ENCODE measurements at regions not wholly inside any gene's neighbourhood (a gene's known extent, or its start where the extent isn't known, plus 50 kb on each side); places are given as distances from the start of the nearest gene placed in this dataset.

- H3K36me3 Mint-ChIP-seq (ENCODE audit: low read depth), result peaks cover 5% of the 10 kb centered on the region
Measured at GRCh38 chr3:177538750-177539730, 341.8 kb upstream of the TBL1XR1 start.

GRCh38 chr3:177541541-177541940 is 344.3 kb upstream of the TBL1XR1 start:
- ChIA-PET CTCF (no interaction called here), POLR2A (no interaction called here)
- Mint-ChIP-seq H3K27ac (no peak overlapping the region), H3K36me3 (ENCODE audit: low read depth) (peaks cover 5% of the 10 kb centered on the region), H3K4me3 (no peak overlapping the region), H3K4me1 (peaks cover 35% of the 10 kb centered on the region), H3K9me3 (no peaks in the 10 kb centered on the region), H3K27me3 (no peaks in the 10 kb centered on the region)
- no peak for DNase-seq

More at GRCh38 chr3:177538750-177539730, 341.8 kb upstream of the TBL1XR1 start:
- Mint-ChIP-seq H3K4me3 (peak overlapping the region; percentile 43), H3K27ac (peak overlapping the region; percentile 85), H3K27me3 (no peaks in the 10 kb centered on the region), H3K9me3 (no peaks in the 10 kb centered on the region), H3K4me1 (peaks cover 35% of the 10 kb centered on the region)
- CTCF ChIA-PET, result interaction anchor here (1.0 to 2.1 kb wide), 3 partner anchors 12 to 179 kb away, joined by 3 to 11 read pairs (median 8); no protein-coding TSS in a partner anchor
- POLR2A ChIA-PET, result interaction anchor here (0.9 to 2.7 kb wide), 12 partner anchors 9 to 344 kb away, joined by 3 to 12 read pairs (median 6); partner anchors contain the start of gene TBL1XR1
- DNase-seq, result peak; percentile 47

- Mint-ChIP-seq H3K36me3 (ENCODE audit: low read depth) (peaks cover 3% of the 10 kb centered on the region), H3K9me3 (peaks cover 3% of the 10 kb centered on the region), H3K4me3 (no peak overlapping the region), H3K27me3 (no peaks in the 10 kb centered on the region), H3K27ac (no peak overlapping the region), H3K4me1 (peaks cover 12% of the 10 kb centered on the region)
- POLR2A ChIA-PET, result no interaction called here
- no peak for DNase-seq
- CTCF ChIA-PET, result no interaction called here
Measured at GRCh38 chr3:177545964-177546363, 348.7 kb upstream of the TBL1XR1 start.

GRCh38 chr3:177547711-177548350 is 350.5 kb upstream of the TBL1XR1 start:
- Mint-ChIP-seq H3K4me3 (no peak overlapping the region), H3K9me3 (peaks cover 3% of the 10 kb centered on the region), H3K4me1 (peaks cover 23% of the 10 kb centered on the region), H3K27me3 (no peaks in the 10 kb centered on the region), H3K36me3 (ENCODE audit: low read depth) (peaks cover 3% of the 10 kb centered on the region), H3K27ac (no peak overlapping the region)
- CTCF ChIA-PET, result no interaction called here
- no peak for DNase-seq
- POLR2A ChIA-PET, result no interaction called here

GRCh38 chr3:177550667-177551066 is 353.4 kb upstream of the TBL1XR1 start:
- H3K36me3 Mint-ChIP-seq (ENCODE audit: low read depth), result peaks cover 3% of the 10 kb centered on the region
- H3K27ac Mint-ChIP-seq, result no peak overlapping the region
- no peak for DNase-seq
- H3K4me3 Mint-ChIP-seq, result no peak overlapping the region
- H3K27me3 Mint-ChIP-seq, result no peaks in the 10 kb centered on the region
- peaks cover 3% of the 10 kb centered on the region for H3K9me3 Mint-ChIP-seq
- ChIA-PET POLR2A (interaction anchor here (1.2 to 1.5 kb wide), 2 partner anchors 12 to 106 kb away, joined by 3 to 6 read pairs; no protein-coding TSS in a partner anchor), CTCF (interaction anchor here (0.6 to 1.7 kb wide), 2 partner anchors 12 to 62 kb away, joined by 3 to 8 read pairs; no protein-coding TSS in a partner anchor)
- peaks cover 33% of the 10 kb centered on the region for H3K4me1 Mint-ChIP-seq

GRCh38 chr3:177551431-177551836 is 354.2 kb upstream of the TBL1XR1 start:
- DNase-seq, result no peak

GRCh38 chr3:177552051-177552450 is 354.8 kb upstream of the TBL1XR1 start:
- H3K4me3 Mint-ChIP-seq, result no peak overlapping the region
- DNase-seq, result no peak
- ChIA-PET POLR2A (interaction anchor here (1.2 to 1.5 kb wide), 2 partner anchors 13 to 105 kb away, joined by 3 to 6 read pairs; no protein-coding TSS in a partner anchor), CTCF (interaction anchor here (1.7 kb wide), 1 partner anchor 13 kb away, joined by 8 read pairs; no protein-coding TSS in a partner anchor)
- H3K36me3 Mint-ChIP-seq (ENCODE audit: low read depth), result peaks cover 3% of the 10 kb centered on the region
- peaks cover 3% of the 10 kb centered on the region for H3K9me3 Mint-ChIP-seq
- no peak overlapping the region for H3K27ac Mint-ChIP-seq
- peaks cover 35% of the 10 kb centered on the region for H3K4me1 Mint-ChIP-seq
- no peaks in the 10 kb centered on the region for H3K27me3 Mint-ChIP-seq

More at GRCh38 chr3:177551431-177551836, 354.2 kb upstream of the TBL1XR1 start:
- peak overlapping the region; percentile 53 for H3K27ac Mint-ChIP-seq
- ChIA-PET POLR2A (interaction anchor here (1.2 to 1.5 kb wide), 2 partner anchors 13 to 106 kb away, joined by 3 to 6 read pairs; no protein-coding TSS in a partner anchor), CTCF (interaction anchor here (0.6 to 1.7 kb wide), 2 partner anchors 13 to 18 kb away, joined by 3 to 8 read pairs; no protein-coding TSS in a partner anchor)
- H3K4me3 Mint-ChIP-seq, result no peak overlapping the region
- H3K36me3 Mint-ChIP-seq (ENCODE audit: low read depth), result peaks cover 3% of the 10 kb centered on the region
- peaks cover 35% of the 10 kb centered on the region for H3K4me1 Mint-ChIP-seq
- H3K9me3 Mint-ChIP-seq, result peaks cover 3% of the 10 kb centered on the region
- no peaks in the 10 kb centered on the region for H3K27me3 Mint-ChIP-seq

- ChIA-PET POLR2A (interaction anchor here (0.8 to 1.6 kb wide), 2 partner anchors 14 to 193 kb away, joined by 3 to 7 read pairs; no protein-coding TSS in a partner anchor), CTCF (interaction anchor here (1.4 kb wide), 1 partner anchor 14 kb away, joined by 3 read pairs; no protein-coding TSS in a partner anchor)
Measured at GRCh38 chr3:177553012-177553411, 355.7 kb upstream of the TBL1XR1 start.

GRCh38 chr3:177553579-177553978 is 356.3 kb upstream of the TBL1XR1 start:
- ChIA-PET CTCF (interaction anchor here (1.4 kb wide), 1 partner anchor 15 kb away, joined by 3 read pairs; no protein-coding TSS in a partner anchor), POLR2A (interaction anchor here (0.8 to 1.6 kb wide), 2 partner anchors 15 to 194 kb away, joined by 3 to 7 read pairs; no protein-coding TSS in a partner anchor)
- Mint-ChIP-seq H3K27me3 (no peaks in the 10 kb centered on the region), H3K4me1 (peaks cover 31% of the 10 kb centered on the region), H3K27ac (no peak overlapping the region), H3K36me3 (ENCODE audit: low read depth) (no peaks in the 10 kb centered on the region), H3K9me3 (no peaks in the 10 kb centered on the region), H3K4me3 (no peak overlapping the region)
- no peak for DNase-seq

More at GRCh38 chr3:177553012-177553411, 355.7 kb upstream of the TBL1XR1 start:
- Mint-ChIP-seq H3K36me3 (ENCODE audit: low read depth) (no peaks in the 10 kb centered on the region), H3K4me3 (no peak overlapping the region), H3K9me3 (no peaks in the 10 kb centered on the region), H3K27ac (no peak overlapping the region), H3K27me3 (no peaks in the 10 kb centered on the region), H3K4me1 (peaks cover 31% of the 10 kb centered on the region)
- no peak for DNase-seq

GRCh38 chr3:177554895-177555759 is 357.8 kb upstream of the TBL1XR1 start:
- Mint-ChIP-seq H3K36me3 (ENCODE audit: low read depth) (no peaks in the 10 kb centered on the region), H3K27me3 (no peaks in the 10 kb centered on the region), H3K4me3 (no peak overlapping the region), H3K27ac (peak overlapping the region; percentile 59), H3K9me3 (no peaks in the 10 kb centered on the region), H3K4me1 (peaks cover 30% of the 10 kb centered on the region)
- POLR2A ChIA-PET, result interaction anchor here (1.6 kb wide), 1 partner anchor 16 kb away, joined by 7 read pairs; no protein-coding TSS in a partner anchor
- CTCF ChIA-PET, result no interaction called here
- DNase-seq, result no peak

- peaks cover 12% of the 10 kb centered on the region for H3K4me1 Mint-ChIP-seq
- H3K36me3 Mint-ChIP-seq (ENCODE audit: low read depth), result no peaks in the 10 kb centered on the region
- H3K9me3 Mint-ChIP-seq, result no peaks in the 10 kb centered on the region
- no peaks in the 10 kb centered on the region for H3K27me3 Mint-ChIP-seq
- no peak overlapping the region for H3K4me3 Mint-ChIP-seq
- CTCF ChIA-PET, result no interaction called here
- no peak overlapping the region for H3K27ac Mint-ChIP-seq
- POLR2A ChIA-PET, result no interaction called here
- no peak for DNase-seq
Measured at GRCh38 chr3:177557548-177557947, 360.3 kb upstream of the TBL1XR1 start.

- CTCF ChIA-PET, result no interaction called here
- no peaks in the 10 kb centered on the region for H3K9me3 Mint-ChIP-seq
- no peak for DNase-seq
- H3K4me1 Mint-ChIP-seq, result no peaks in the 10 kb centered on the region
- H3K36me3 Mint-ChIP-seq (ENCODE audit: low read depth), result no peaks in the 10 kb centered on the region
- no peaks in the 10 kb centered on the region for H3K27me3 Mint-ChIP-seq
- POLR2A ChIA-PET, result no interaction called here
- no peak overlapping the region for H3K4me3 Mint-ChIP-seq
- H3K27ac Mint-ChIP-seq, result no peak overlapping the region
Measured at GRCh38 chr3:177561365-177561764, 364.1 kb upstream of the TBL1XR1 start.
